Neural cell (in vitro differentiated cells): ENCODE measurements at regions not wholly inside any gene's neighbourhood (a gene's known extent, or its start where the extent isn't known, plus 50 kb on each side); places are given as distances from the start of the nearest gene placed in this dataset.

ENCODE experiments used
- CTCF ChIP-seq: fragments of 450-650 bp; IDR thresholded peaks from 2 replicates; pipeline ENCODE4 v1.5.1; 2014; ENCODE audit warnings: antibody characterized with exemption, mild to moderate bottlenecking, moderate library complexity; ENCODE audit not compliant: poor library complexity, severe bottlenecking
- EP300 ChIP-seq: fragments of 450-650 bp; conservative IDR thresholded peaks from 2 replicates; pipeline ENCODE4 v1.6.1; 2014; ENCODE audit warnings: antibody characterized with exemption, mild to moderate bottlenecking, moderate library complexity; ENCODE audit not compliant: poor library complexity, severe bottlenecking
- EZH2 ChIP-seq: fragments of 200-600, 300-800 bp; shearing (Covaris generic), sonication (generic); IDR thresholded peaks from 2 replicates; pipeline ENCODE4 v1.6.1; 2014; ENCODE audit warnings: antibody characterized with exemption, low read length, borderline replicate concordance, mild to moderate bottlenecking; ENCODE audit not compliant: insufficient read depth, poor library complexity, severe bottlenecking
- MXI1 ChIP-seq: fragments of 450-650 bp; conservative IDR thresholded peaks from 2 replicates; pipeline ENCODE4 v1.6.1; 2014; ENCODE audit warnings: antibody characterized with exemption, mild to moderate bottlenecking; ENCODE audit not compliant: poor library complexity, severe bottlenecking
- POLR2AphosphoS5 ChIP-seq: IDR thresholded peaks from 2 replicates; pipeline ENCODE4 v1.6.1; 2012
- RAD21 ChIP-seq: fragments of 450-650 bp; conservative IDR thresholded peaks from 2 replicates; pipeline ENCODE4 v1.6.1; 2014; ENCODE audit warnings: antibody characterized with exemption, mild to moderate bottlenecking, moderate library complexity
- REST ChIP-seq: IDR thresholded peaks from 2 replicates; pipeline ENCODE4 v1.6.1; 2012; ENCODE audit warnings: borderline replicate concordance
- SMC3 ChIP-seq: fragments of 450-650 bp; conservative IDR thresholded peaks from 2 replicates; pipeline ENCODE4 v1.6.1; 2014; ENCODE audit warnings: antibody characterized with exemption, mild to moderate bottlenecking, moderate library complexity; ENCODE audit not compliant: poor library complexity
- TAF1 ChIP-seq: IDR thresholded peaks from 2 replicates; pipeline ENCODE4 v1.6.1; 2012; ENCODE audit warnings: low read depth

DNA sequence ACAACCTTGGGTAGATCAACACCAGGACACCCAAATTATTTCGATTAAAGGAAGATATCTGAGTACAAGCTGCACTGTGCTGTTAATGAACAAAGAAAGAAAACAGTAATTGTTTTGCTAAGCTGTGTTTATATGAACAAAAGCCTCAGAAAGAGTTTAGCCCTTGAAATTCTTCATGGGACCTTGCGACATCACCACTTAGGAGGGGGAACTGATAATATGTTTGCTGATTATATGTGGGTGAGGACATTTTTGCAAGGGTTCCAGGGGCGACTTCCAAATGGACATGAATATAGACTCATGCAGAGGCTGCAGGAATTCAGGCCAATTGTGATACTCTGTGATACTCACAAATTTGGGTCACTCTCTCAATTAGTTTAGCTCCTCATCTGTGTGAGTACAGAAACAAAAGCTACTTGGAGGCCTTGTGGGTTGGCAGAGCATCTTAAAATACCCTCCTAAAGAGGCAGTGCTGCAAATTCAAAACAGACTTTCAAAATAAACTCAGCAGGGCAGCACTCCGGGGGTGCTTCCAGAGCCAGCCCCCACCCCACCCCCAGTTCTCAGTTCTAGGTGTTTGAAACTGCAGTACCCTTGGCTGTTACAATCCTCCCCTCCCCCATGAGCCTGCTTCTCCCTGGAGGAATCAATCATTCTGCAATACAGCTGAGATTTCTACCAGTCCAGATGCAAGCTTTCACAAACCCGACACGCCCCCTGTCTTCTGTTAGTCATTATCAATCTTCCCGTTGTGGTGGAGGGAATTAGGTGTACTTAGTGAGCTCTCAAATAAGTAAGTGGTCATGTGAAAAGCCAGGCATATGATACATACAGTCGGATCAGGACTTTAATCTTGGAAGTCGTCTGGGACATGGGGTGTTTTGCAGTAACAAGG, 97.0 kb upstream of the MBNL2 start:
- TF ChIP-seq POLR2AphosphoS5 (peak; percentile 50), TAF1 (no peak), CTCF (no peak), REST (no peak), EP300 (peak; percentile 21), EZH2 (no peak), SMC3 (no peak), RAD21 (peak; percentile 16), MXI1 (no peak)
